ENCODE measurements at regions not wholly inside any gene's neighbourhood (a gene's known extent, or its start where the extent isn't known, plus 50 kb on each side); places are given as distances from the start of the nearest gene placed in this dataset.

DNA sequence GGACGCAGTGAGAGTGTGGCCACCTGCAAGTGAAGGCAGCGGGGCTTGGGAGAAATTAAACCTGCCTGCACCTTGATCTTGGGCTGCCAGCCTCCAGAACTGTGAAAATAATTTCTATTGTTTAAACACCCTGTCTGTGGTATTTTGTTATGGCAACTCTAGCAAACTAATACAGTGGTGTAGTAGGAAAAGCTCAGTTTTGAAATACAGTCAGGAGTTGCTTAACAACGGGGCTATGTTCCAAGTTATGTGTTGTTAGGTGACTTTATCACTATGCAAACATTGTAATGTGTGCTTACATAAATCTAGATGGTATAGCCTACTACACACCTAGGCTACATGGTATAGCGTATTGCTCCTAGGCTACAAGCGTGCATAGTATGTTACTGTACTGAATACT lies 93.4 kb upstream of the FN1 start (continued):
- TF ChIP-seq ZNF577 (CRISPR knock-in tag; IDR thresholded peaks at IDR 0.05; ENCODE audit: borderline replicate concordance, low read depth) (no peak), LCORL (IDR thresholded peaks at IDR 0.05) (no peak), LCORL (CRISPR knock-in tag; IDR thresholded peaks at IDR 0.05) (no peak), KLF11 (CRISPR knock-in tag; IDR thresholded peaks at IDR 0.05) (no peak), KAT7 (CRISPR knock-in tag; IDR thresholded peaks at IDR 0.05; ENCODE audit: borderline replicate concordance) (0 out of 2 replicates have a peak, but pooled peaks have one; percentile 32), ZNF615 (CRISPR knock-in tag; IDR thresholded peaks at IDR 0.05; ENCODE audit: borderline replicate concordance) (no peak), ZNF781 (CRISPR knock-in tag; IDR thresholded peaks at IDR 0.05; ENCODE audit: borderline replicate concordance, not compliant biosample characterization) (no peak), HES4 (CRISPR knock-in tag; IDR thresholded peaks at IDR 0.05; ENCODE audit: borderline replicate concordance) (no peak), KAT2B (IDR thresholded peaks at IDR 0.05; ENCODE audit: borderline replicate concordance, low read depth, low read length) (no peak), KMT2A (CRISPR knock-in tag; IDR thresholded peaks at IDR 0.05) (no peak), ZNF235 (CRISPR knock-in tag; IDR thresholded peaks at IDR 0.05; ENCODE audit: borderline replicate concordance) (no peak), ZNF160 (CRISPR knock-in tag; IDR thresholded peaks at IDR 0.05) (no peak), HNRNPUL1 (IDR thresholded peaks at IDR 0.05; ENCODE audit: low read depth, low read length) (no peak), XBP1 (CRISPR knock-in tag; IDR thresholded peaks at IDR 0.05) (no peak), KDM6A (CRISPR knock-in tag; IDR thresholded peaks at IDR 0.05; ENCODE audit: low read depth) (no peak), ZNF569 (CRISPR knock-in tag; IDR thresholded peaks at IDR 0.05; ENCODE audit: borderline replicate concordance) (no peak), ZFP37 (CRISPR knock-in tag; IDR thresholded peaks at IDR 0.05; ENCODE audit: borderline replicate concordance) (no peak), NFIC (IDR thresholded peaks at IDR 0.05; ENCODE audit: low read length) (peak; percentile 71)
- TF ChIP-seq, protein P1, sequence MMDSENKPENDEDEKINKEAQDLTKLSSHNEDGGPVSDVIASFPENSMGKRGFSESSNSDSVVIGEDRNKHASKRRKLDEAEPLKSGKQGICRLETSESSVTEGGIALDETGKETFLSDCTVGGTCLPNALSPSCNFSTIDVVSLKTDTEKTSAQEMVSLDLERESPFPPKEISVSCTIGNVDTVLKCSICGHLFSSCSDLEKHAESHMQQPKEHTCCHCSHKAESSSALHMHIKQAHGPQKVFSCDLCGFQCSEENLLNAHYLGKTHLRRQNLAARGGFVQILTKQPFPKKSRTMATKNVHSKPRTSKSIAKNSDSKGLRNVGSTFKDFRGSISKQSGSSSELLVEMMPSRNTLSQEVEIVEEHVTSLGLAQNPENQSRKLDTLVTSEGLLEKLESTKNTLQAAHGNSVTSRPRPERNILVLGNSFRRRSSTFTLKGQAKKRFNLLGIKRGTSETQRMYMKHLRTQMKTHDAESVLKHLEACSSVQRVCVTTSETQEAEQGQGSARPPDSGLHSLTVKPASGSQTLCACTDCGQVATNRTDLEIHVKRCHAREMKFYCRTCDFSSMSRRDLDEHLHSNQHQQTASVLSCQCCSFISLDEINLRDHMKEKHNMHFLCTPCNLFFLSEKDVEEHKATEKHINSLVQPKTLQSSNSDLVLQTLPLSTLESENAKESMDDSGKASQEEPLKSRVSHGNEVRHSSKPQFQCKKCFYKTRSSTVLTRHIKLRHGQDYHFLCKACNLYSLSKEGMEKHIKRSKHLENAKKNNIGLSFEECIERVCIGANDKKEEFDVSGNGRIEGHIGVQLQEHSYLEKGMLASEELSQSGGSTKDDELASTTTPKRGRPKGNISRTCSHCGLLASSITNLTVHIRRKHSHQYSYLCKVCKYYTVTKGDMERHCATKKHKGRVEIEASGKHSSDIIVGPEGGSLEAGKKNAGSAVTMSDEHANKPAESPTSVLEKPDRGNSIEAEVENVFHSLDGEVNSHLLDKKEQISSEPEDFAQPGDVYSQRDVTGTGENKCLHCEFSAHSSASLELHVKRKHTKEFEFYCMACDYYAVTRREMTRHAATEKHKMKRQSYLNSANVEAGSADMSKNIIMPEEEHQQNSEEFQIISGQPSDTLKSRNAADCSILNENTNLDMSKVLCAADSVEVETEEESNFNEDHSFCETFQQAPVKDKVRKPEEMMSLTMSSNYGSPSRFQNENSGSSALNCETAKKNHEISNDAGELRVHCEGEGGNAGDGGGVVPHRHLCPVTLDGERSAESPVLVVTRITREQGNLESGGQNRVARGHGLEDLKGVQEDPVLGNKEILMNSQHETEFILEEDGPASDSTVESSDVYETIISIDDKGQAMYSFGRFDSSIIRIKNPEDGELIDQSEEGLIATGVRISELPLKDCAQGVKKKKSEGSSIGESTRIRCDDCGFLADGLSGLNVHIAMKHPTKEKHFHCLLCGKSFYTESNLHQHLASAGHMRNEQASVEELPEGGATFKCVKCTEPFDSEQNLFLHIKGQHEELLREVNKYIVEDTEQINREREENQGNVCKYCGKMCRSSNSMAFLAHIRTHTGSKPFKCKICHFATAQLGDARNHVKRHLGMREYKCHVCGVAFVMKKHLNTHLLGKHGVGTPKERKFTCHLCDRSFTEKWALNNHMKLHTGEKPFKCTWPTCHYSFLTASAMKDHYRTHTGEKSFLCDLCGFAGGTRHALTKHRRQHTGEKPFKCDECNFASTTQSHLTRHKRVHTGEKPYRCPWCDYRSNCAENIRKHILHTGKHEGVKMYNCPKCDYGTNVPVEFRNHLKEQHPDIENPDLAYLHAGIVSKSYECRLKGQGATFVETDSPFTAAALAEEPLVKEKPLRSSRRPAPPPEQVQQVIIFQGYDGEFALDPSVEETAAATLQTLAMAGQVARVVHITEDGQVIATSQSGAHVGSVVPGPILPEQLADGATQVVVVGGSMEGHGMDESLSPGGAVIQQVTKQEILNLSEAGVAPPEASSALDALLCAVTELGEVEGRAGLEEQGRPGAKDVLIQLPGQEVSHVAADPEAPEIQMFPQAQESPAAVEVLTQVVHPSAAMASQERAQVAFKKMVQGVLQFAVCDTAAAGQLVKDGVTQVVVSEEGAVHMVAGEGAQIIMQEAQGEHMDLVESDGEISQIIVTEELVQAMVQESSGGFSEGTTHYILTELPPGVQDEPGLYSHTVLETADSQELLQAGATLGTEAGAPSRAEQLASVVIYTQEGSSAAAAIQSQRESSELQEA (CRISPR knock-in tag; IDR thresholded peaks at IDR 0.05; ENCODE audit: not compliant biosample characterization), result no peak
- TF ChIP-seq, protein P2, sequence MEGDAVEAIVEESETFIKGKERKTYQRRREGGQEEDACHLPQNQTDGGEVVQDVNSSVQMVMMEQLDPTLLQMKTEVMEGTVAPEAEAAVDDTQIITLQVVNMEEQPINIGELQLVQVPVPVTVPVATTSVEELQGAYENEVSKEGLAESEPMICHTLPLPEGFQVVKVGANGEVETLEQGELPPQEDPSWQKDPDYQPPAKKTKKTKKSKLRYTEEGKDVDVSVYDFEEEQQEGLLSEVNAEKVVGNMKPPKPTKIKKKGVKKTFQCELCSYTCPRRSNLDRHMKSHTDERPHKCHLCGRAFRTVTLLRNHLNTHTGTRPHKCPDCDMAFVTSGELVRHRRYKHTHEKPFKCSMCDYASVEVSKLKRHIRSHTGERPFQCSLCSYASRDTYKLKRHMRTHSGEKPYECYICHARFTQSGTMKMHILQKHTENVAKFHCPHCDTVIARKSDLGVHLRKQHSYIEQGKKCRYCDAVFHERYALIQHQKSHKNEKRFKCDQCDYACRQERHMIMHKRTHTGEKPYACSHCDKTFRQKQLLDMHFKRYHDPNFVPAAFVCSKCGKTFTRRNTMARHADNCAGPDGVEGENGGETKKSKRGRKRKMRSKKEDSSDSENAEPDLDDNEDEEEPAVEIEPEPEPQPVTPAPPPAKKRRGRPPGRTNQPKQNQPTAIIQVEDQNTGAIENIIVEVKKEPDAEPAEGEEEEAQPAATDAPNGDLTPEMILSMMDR (CRISPR knock-in tag; IDR thresholded peaks at IDR 0.05), result no peak

Measured in HepG2 (cell line).